HG03108 (cell line): ENCODE measurements at regions not wholly inside any gene's neighbourhood (a gene's known extent, or its start where the extent isn't known, plus 50 kb on each side); places are given as distances from the start of the nearest gene placed in this dataset.
A peak's percentile ranks its signal among the peaks of the same experiment; 100 is the strongest.

Source experiments
- ATAC-seq: cut with Tn5 transposase; IDR thresholded peaks from one replicate; pipeline ENCODE4 v1.9.1; 2021; ENCODE audit warnings: moderate library complexity; ENCODE audit not compliant: unreplicated experiment

GRCh38 chr3:124588794-124589193, 141.5 kb upstream of the UMPS start:
- ATAC-seq: no peak

DNA sequence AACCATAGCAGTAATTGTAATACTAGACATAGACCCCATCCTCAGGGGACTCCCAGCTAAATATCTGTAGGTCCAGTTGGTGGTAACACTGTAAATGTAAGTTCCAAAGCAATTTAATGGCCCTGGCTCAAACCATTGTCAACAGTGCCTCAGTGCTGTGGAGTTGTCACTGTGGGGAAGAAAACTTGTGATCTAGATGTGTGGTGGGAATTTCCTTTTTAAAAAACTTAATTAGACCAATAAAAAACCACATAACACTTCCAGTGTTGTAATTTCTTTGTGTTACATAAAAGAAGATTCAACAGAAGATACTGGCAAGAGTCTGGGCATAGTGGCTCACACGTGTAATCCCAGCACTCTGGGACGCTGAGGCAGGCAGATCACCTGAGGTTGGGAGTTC, 138.6 kb upstream of the UMPS start:
- no peak for ATAC-seq

GRCh38 chr3:124592658-124593441, 137.4 kb upstream of the UMPS start:
- peak; percentile 67 for ATAC-seq

DNA sequence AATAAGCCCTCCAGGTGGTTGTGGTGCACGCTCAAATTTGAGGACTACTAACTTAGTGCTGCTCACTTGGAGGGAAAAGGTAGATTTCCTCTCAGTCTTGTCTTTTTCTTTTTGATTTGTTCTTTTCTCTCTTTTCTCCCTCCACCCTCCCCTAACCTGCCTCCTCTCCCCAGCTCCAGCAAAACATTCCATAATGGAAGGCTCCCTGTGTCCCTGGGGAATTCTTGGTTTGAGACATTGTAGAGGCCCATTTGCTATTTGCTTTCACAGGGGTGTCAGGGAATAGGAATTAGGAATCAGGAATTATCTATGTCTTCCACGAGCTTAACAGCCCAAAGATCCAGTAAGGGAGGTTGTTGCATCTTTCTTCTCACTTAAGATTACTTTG, 136.8 kb upstream of the UMPS start:
- ATAC-seq: no peak

DNA sequence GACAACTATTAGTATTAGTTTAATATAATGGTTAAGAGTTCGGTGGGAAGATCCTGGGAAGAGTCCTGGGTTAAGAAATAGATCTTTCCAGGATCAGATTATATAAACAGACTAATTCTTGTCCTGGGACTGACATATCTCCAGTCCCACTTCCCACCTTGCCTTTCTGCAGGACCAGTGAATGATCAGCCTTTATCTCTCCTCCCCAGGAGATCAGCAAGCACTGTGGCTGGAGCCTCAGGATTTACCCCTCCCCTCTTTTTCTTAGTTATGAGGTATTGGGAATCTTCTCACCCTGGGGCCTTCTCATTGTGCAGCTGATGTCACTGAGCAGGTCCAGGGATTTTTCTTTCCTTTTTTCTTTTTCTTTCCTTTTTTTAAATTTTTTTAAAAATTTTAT, 135.7 kb upstream of the UMPS start:
- no peak for ATAC-seq

DNA sequence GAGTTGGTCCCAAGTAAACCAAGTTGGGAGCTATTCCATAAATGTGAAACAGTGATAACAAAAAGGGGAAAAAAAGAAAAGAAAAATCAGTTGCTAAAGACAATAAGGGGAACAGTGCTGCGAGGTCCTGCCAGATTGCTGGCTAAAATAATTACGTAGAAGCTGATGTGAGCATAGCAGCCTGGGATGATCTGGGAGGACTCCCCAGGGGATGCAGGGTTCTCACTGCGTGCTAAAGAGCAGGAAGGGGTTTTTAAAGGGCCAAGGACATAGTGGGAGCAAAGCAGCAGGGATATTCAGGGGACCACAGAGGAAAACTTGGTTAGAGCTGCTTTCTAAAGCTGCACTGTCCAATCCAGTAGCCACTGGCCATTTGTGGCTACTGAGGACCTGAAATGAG, 133.0 kb upstream of the UMPS start:
- ATAC-seq: no peak

GRCh38 chr3:124597979-124598378, 132.3 kb upstream of the UMPS start:
- ATAC-seq: no peak

- ATAC-seq: no peak
These were observed 131.0 kb upstream of the UMPS start for GRCh38 chr3:124599147-124599765.

DNA sequence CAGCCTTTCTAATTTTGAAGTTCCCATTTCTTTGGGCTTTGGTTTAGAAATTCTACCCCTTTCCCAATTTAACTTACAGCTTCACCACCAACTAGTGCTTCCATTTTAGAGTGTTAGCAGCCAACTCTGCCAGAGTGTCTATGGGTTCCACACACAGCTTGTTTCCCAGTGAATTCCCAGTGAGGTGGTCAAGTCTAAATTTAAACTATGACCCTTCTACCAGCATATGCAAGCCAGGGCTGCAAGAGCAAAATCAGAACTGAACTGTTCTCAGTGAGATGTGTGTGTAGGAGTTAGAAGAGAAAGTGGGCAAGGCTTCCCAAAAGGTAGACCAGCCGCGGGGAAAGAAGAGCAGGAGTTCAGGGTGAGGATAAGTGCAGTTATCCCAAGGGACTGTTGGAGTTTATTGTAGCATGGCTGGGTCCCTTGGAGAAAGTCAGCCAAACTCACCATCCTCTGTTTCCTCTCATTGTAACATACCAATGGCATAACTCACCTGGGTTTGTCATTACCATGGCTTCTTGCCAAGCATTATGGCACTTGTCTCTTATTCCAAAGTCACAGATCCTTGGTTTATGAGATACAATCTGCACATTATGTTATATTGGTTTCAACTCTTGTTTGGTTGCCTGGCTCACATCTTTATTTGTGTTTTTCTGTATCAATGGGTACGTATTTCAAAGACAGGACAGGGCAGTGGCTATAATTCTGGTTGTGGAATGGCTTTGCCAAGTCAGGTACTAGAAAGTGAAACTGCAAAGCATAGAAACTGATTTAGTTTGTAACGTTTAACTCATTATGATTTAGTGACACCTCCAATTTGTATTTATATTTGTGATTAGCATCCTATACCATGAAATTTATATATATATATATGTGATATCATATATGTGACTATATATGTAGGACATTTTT, 130.2 kb upstream of the UMPS start:
- no peak for ATAC-seq

- ATAC-seq: no peak
These were observed 129.5 kb upstream of the UMPS start for GRCh38 chr3:124600765-124601164.

DNA sequence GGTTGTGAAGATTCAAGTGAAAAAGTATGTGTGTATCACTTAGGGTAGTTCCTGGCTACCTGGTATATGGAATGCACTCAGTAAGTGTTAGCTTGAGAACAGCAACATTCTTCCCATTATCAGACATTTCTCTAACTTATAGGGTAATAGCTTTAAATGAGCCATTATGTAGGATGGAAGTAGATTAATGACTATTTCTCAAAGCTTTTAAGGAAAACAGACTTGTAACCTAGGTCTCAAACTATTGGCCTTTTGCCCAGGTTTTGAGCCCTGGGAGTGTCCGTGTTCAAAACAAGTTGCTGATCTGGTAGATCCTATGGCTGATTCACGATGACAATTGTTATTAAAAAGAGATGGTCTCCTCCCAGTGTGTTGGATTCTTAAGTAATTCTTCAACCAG, 129.1 kb upstream of the UMPS start:
- ATAC-seq: no peak

- ATAC-seq: no peak
These were observed 127.1 kb upstream of the UMPS start for GRCh38 chr3:124602980-124603627.

DNA sequence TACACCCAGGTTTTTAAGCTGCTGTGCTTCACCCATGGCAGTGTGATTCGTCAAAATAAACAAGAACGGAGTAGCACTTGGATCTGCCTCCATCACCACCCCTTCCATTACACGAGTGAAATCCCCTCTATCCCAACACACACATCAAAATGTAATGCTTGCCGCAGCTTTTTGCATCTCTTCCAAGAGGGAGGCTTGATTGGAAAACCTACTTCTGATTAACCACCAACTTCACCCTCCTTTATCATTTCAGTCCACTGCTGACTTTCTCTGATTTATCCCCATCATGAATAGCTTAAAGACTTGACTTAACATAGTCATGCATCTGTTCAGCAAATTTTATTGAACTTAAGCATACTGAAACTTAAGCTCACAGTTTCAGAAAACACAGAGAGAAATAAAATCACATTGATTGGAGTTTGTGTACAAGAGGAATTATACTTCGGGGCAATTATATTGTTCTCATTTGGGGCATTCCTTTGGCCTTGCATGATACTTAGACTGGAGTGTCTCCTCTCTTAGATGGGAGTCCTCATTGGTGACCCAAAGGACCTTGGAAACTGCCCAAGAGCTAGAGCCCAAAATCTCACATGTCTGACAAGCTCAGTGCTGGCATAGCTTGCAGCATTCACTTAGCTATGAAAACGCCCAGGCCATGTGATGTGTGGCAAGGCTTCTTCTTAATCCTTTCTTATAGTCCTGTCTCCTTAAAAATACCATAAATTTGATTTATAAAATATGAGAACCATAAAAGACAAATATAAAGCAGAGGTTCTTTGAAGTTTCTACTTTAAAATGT, 124.3 kb upstream of the UMPS start:
- ATAC-seq: no peak

- ATAC-seq: no peak
These were observed 123.1 kb upstream of the UMPS start for GRCh38 chr3:124607163-124607562.

- ATAC-seq: no peak
These were observed 120.8 kb upstream of the UMPS start for GRCh38 chr3:124609402-124609801.

GRCh38 chr3:124610130-124610529, 120.1 kb upstream of the UMPS start:
- no peak for ATAC-seq

GRCh38 chr3:124611520-124611919, 118.7 kb upstream of the UMPS start:
- no peak for ATAC-seq

GRCh38 chr3:124615896-124616543, 114.2 kb upstream of the UMPS start:
- no peak for ATAC-seq

GRCh38 chr3:124617177-124617576, 113.1 kb upstream of the UMPS start:
- ATAC-seq: no peak
